ENCODE measurements at regions not wholly inside any gene's neighbourhood (a gene's known extent, or its start where the extent isn't known, plus 50 kb on each side); places are given as distances from the start of the nearest gene placed in this dataset.
"Not testable (repeated sequence)": the region's sequence is repeated elsewhere in the genome, so short reads cannot be mapped to it uniquely, and the experiment has no call there.

GRCh38 chr3:153785901-153786300, 335.3 kb upstream of the ARHGEF26 start:
- Histone ChIP-seq H3K4me2 (replicated peaks; ENCODE audit: extremely low read depth, low read length, poor library complexity, severe bottlenecking) (no peak overlapping the region), H3K9ac (ENCODE audit: insufficient read depth, low read length, poor library complexity, severe bottlenecking) (no peak overlapping the region), H4K20me1 (ENCODE audit: insufficient read depth, low read length) (no peaks in the 10 kb centered on the region), H3K36me3 (replicated peaks in 1 of 2; ENCODE audit: control insufficient read depth in 1 of 2, insufficient read depth in 2 of 2, low read length in 2 of 2) (no peaks in the 10 kb centered on the region), H3K27ac (ENCODE audit: low read depth in 1 of 2, low read length in 2 of 2) (no peak overlapping the region), H3K79me2 (ENCODE audit: insufficient read depth, low read length) (no peaks in the 10 kb centered on the region), H3K4me3 (replicated peaks in 1 of 3; ENCODE audit: low read depth in 2 of 3, low read length in 3 of 3) (no peak overlapping the region), H3K4me1 (ENCODE audit: control insufficient read depth in 1 of 2, insufficient read depth in 2 of 2, low read length in 2 of 2) (no peaks in the 10 kb centered on the region), H3K9me3 (replicated peaks in 1 of 2; ENCODE audit: control insufficient read depth in 1 of 2, insufficient read depth in 1 of 2, low read length in 2 of 2) (no peaks in the 10 kb centered on the region), H2AFZ (ENCODE audit: insufficient read depth, low read depth, low read length, poor library complexity, severe bottlenecking) (no peak overlapping the region), H3K27me3 (ENCODE audit: control insufficient read depth in 2 of 2, insufficient read depth in 2 of 2, low read length in 2 of 2) (no peaks in the 10 kb centered on the region)
- Mint-ChIP-seq H3K4me3 (no peak overlapping the region), H3K36me3 (no peaks in the 10 kb centered on the region), H3K9me3 (peaks cover 0 to 2% (median 0%) of the 10 kb centered on the region in 7 donors), H3K27me3 (ENCODE audit: low read depth in 3 of 3) (peaks cover 0 to 3% (median 0%) of the 10 kb centered on the region in 3 donors), H3K4me1 (no peaks in the 10 kb centered on the region), H3K27ac (peak overlapping the region in 1 of 7 donors; percentile 1)
- DNase-seq: no peak
- TF ChIP-seq CTCF (IDR thresholded peaks at IDR 0.05): no peak
- 88% methylated on average over 2 of the region's 3 CpGs for WGBS (ENCODE audit: insufficient coverage)
- intact Hi-C loops (cut with micrococcal nuclease): no loop called here

- Histone ChIP-seq H3K4me1 (ENCODE audit: control insufficient read depth in 1 of 2, insufficient read depth in 2 of 2, low read length in 2 of 2) (no peaks in the 10 kb centered on the region), H3K4me2 (replicated peaks; ENCODE audit: extremely low read depth, low read length, poor library complexity, severe bottlenecking) (no peak overlapping the region), H3K4me3 (replicated peaks in 1 of 3; ENCODE audit: low read depth in 2 of 3, low read length in 3 of 3) (no peak overlapping the region), H3K27ac (ENCODE audit: low read depth in 1 of 2, low read length in 2 of 2) (no peak overlapping the region), H3K9ac (ENCODE audit: insufficient read depth, low read length, poor library complexity, severe bottlenecking) (no peak overlapping the region), H3K27me3 (ENCODE audit: control insufficient read depth in 2 of 2, insufficient read depth in 2 of 2, low read length in 2 of 2) (no peaks in the 10 kb centered on the region), H3K36me3 (replicated peaks in 1 of 2; ENCODE audit: control insufficient read depth in 1 of 2, insufficient read depth in 2 of 2, low read length in 2 of 2) (no peaks in the 10 kb centered on the region), H3K79me2 (ENCODE audit: insufficient read depth, low read length) (no peaks in the 10 kb centered on the region), H3K9me3 (replicated peaks in 1 of 2; ENCODE audit: control insufficient read depth in 1 of 2, insufficient read depth in 1 of 2, low read length in 2 of 2) (no peaks in the 10 kb centered on the region), H2AFZ (ENCODE audit: insufficient read depth, low read depth, low read length, poor library complexity, severe bottlenecking) (no peak overlapping the region), H4K20me1 (ENCODE audit: insufficient read depth, low read length) (no peaks in the 10 kb centered on the region)
- peaks cover 0 to 6% (median 3%) of the 10 kb centered on the region in 7 donors for H3K9me3 Mint-ChIP-seq
- WGBS (ENCODE audit: insufficient coverage): no CpG with 5 or more reads among the region's 3 CpGs
- peaks cover 0 to 2% (median 0%) of the 10 kb centered on the region in 3 donors for H3K27me3 Mint-ChIP-seq (ENCODE audit: low read depth in 3 of 3)
- no peak overlapping the region for H3K27ac Mint-ChIP-seq
- no peak for DNase-seq
- no peaks in the 10 kb centered on the region for H3K36me3 Mint-ChIP-seq
- TF ChIP-seq CTCF (IDR thresholded peaks at IDR 0.05): no peak
- no peak overlapping the region for H3K4me3 Mint-ChIP-seq
- intact Hi-C loops (cut with micrococcal nuclease): no loop called here
- no peaks in the 10 kb centered on the region for H3K4me1 Mint-ChIP-seq
These were observed 331.8 kb upstream of the ARHGEF26 start for GRCh38 chr3:153789380-153789779.

GRCh38 chr3:153797056-153797455, 324.1 kb upstream of the ARHGEF26 start:
- intact Hi-C loops (cut with micrococcal nuclease); H3K4me1 Mint-ChIP-seq; H4K20me1 ChIP-seq (ENCODE audit: insufficient read depth, low read length); H3K27ac Mint-ChIP-seq; H3K9me3 ChIP-seq (replicated peaks in 1 of 2; ENCODE audit: control insufficient read depth in 1 of 2, insufficient read depth in 1 of 2, low read length in 2 of 2); H3K79me2 ChIP-seq (ENCODE audit: insufficient read depth, low read length); H3K4me1 ChIP-seq (ENCODE audit: control insufficient read depth in 1 of 2, insufficient read depth in 2 of 2, low read length in 2 of 2); H3K4me2 ChIP-seq (replicated peaks; ENCODE audit: extremely low read depth, low read length, poor library complexity, severe bottlenecking); DNase-seq; H3K9ac ChIP-seq (ENCODE audit: insufficient read depth, low read length, poor library complexity, severe bottlenecking); H3K27ac ChIP-seq (ENCODE audit: low read depth in 1 of 2, low read length in 2 of 2); H3K4me3 Mint-ChIP-seq; H3K27me3 ChIP-seq (ENCODE audit: control insufficient read depth in 2 of 2, insufficient read depth in 2 of 2, low read length in 2 of 2); H2AFZ ChIP-seq (ENCODE audit: insufficient read depth, low read depth, low read length, poor library complexity, severe bottlenecking); H3K36me3 ChIP-seq (replicated peaks in 1 of 2; ENCODE audit: control insufficient read depth in 1 of 2, insufficient read depth in 2 of 2, low read length in 2 of 2); H3K4me3 ChIP-seq (replicated peaks in 1 of 3; ENCODE audit: low read depth in 2 of 3, low read length in 3 of 3); H3K27me3 Mint-ChIP-seq (ENCODE audit: low read depth in 3 of 3); H3K36me3 Mint-ChIP-seq: not testable (repeated sequence)
- peaks cover 6 to 19% (median 11%) of the 10 kb centered on the region in 7 donors for H3K9me3 Mint-ChIP-seq
- WGBS (ENCODE audit: insufficient coverage): 98% methylated on average over 6 of the region's 13 CpGs

Data from CD14-positive monocyte (primary cell).